HK-2 (cell line): ENCODE measurements at regions not wholly inside any gene's neighbourhood (a gene's known extent, or its start where the extent isn't known, plus 50 kb on each side); places are given as distances from the start of the nearest gene placed in this dataset.
"Not testable (repeated sequence)": the region's sequence is repeated elsewhere in the genome, so short reads cannot be mapped to it uniquely, and the experiment has no call there.

Experiments used
- DNase-seq: peaks from one replicate; pipeline ENCODE4 v3.0.0-alpha.2; 2018; ENCODE audit not compliant: unreplicated experiment

DNA sequence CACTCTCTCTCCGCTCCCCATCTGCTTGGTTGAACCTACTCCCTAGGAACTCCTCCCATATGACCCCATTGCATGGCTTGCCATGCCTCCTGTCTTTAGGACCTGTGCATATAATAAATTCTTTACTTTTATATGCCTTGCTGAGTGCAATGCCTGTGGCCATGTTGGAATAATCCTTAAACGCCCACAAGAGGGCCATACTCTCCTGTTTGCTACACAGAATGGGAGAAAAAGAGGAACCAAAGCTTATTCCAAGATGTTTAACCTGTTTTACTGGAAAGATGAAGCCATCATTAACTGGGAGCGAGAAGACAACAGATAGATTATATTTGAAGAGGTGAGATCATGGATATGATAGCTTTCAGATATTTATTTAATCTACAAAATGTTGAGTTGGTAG, 1097.8 kb downstream of the NAALADL2 start:
- no peak for DNase-seq

DNA sequence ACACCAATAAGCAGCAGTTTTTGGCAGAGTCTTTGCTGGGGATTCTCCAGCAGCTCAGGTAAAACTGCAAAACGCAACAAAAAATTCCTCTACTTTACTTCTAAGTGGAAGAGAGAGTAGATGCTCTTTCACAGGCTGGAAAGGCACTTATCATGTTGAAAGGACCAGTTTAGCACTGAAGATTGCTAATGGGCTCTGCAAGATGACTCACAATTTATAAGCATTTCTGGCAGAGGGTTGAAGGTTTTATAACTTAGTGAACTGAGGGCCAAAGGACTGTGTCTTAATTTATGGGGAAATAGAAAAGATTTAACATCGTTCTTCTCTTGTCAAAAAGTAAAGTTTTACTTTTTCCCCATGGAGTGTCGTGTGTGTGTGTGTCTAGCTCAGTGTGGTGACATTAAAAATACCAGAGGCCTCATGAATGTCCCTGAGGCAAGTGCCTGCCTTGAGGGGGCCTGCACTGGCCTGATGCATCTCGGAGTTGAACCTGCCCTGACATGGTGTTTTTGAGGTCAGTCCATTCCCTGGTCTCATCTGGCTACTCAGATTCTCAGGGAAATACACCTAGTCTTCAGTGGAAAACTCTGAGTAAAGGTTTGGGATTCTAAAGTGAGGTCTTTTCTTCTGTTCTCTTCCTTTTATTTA, 1092.0 kb downstream of the NAALADL2 start:
- no peak for DNase-seq

DNA sequence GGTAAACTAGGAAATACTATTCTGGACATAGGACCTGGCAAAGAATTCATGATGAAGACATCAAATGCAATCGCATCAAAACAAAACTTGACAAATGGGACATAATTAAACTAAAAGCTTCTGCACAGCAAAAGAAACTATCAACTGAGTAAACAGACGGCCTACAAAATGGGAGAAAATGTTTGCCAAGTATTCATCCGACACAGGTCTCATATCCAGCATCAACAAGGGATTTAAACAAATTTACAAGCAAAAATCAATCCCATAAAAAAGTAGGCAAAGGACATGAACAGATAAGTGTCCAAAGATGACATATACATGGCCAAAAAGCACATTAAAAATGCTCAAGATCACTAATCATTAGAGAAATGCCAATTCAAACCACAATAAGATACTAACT, 1088.9 kb downstream of the NAALADL2 start:
- DNase-seq, result no peak

DNA sequence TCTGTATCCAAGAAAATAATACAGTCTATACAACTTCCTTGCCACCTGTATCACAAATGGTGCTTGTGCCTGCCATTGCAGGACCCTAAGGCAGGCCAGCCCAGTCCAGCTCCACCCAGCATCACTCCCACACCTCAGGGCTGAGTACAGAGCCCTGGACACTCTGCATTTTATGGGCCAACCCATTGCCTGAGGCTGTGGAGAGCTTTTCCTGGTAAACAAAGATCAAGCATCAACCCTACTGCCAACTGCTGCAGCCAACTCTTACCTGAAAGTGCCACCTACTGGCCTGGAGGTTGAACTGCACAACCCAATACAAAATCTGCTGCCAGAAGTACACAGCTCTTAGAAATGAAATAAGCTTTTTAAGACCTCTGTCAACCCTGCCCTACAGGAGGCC, 1082.2 kb downstream of the NAALADL2 start:
- peak; percentile 41 for DNase-seq

DNA sequence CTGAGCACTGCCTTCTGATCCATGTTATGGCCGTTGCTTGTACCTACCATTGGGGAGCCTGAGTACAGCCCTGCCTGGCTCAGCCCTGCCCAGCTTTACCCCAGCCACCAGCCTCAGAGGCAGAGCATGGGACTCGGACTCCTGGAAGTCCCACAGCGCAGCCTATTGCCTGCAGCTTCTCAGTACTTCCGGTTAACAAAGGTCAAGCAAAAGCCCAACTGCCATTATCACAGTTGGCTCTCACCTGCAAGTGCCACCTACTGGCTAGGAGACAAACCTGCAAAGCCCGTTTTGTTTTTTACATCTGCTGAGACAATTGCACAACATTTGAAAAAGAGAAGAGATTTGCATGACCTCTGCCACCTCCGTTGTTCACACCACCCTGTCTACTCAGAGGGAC, 1081.7 kb downstream of the NAALADL2 start:
- DNase-seq, result peak; percentile 14

DNA sequence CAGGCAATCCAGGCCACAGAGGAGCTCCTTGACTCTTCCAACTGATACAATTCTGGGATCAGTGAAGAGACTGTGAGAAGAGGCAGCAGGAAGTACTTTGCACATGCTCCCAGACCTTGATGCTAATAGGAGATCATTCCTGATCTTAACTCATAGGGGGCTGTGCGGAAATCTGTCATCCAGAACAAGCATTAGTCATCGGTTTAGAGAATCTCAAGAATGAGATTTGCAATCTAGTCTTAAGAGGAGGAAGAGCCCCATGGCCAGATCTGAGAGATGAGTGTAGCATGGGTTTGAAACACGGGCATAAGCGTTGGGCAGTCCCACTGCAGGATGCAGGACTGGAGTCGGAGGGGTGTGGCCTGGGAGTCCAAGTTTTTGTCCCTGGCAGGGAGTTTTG, 1081.1 kb downstream of the NAALADL2 start:
- DNase-seq, result peak; percentile 46

DNA sequence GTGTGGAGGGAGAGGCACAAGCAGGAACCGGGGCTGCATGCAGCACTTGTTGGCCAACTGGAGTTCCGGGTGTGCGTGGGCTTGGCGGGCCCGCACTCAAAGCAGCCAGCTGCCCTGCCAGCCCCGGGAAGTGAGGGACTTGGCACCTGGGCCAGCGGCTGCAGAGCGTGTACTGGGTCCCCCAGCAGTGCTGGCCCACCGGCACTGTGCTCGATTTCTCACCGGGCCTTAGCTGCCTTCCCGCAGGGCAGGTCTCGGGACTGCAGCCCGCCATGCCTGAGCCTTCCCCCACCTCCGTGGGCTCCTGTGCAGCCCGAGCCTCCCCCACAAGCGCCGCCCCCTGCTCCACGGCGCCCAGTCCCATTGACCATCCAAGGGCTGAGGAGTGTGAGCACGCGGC, 1078.2 kb downstream of the NAALADL2 start:
- not testable (repeated sequence) for DNase-seq

DNA sequence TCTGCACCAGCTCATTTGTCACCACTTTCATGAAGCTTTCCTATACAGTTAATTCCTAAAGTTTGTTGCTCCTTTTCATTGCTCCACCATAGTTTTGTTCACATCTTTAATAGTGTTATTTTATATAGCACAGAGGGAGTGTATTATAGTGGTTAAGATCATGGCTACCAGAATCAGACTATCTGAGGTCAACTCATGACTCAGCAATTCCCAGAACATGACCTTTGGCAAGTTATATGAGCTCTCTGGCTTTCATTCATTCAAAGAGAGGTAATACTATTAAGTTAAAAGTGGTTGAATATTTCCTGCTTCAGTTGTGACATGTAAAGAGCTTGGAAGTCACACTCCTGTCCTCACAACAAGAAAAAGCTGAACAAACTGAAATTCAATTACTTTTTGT, 1073.5 kb downstream of the NAALADL2 start:
- no peak for DNase-seq

DNA sequence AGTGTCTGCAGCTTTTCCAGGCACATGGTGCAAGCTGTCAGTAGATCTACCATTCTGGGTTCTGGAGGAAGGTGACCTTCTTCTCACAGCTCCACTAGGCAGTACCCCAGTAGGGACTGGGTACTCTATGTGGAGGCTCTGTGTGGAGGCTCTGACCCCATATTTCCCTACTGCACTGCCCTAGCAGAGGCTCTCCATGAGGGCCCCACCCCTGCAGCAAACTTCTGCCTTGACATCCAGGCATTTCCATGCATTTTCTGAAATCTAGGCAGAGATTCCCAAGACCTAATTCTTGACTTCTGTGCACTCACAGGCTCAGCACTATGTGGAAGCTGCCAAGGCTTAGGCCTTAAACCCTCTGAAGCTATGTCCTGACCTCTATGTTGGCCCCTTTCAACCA, 1060.0 kb downstream of the NAALADL2 start:
- DNase-seq, result no peak

DNA sequence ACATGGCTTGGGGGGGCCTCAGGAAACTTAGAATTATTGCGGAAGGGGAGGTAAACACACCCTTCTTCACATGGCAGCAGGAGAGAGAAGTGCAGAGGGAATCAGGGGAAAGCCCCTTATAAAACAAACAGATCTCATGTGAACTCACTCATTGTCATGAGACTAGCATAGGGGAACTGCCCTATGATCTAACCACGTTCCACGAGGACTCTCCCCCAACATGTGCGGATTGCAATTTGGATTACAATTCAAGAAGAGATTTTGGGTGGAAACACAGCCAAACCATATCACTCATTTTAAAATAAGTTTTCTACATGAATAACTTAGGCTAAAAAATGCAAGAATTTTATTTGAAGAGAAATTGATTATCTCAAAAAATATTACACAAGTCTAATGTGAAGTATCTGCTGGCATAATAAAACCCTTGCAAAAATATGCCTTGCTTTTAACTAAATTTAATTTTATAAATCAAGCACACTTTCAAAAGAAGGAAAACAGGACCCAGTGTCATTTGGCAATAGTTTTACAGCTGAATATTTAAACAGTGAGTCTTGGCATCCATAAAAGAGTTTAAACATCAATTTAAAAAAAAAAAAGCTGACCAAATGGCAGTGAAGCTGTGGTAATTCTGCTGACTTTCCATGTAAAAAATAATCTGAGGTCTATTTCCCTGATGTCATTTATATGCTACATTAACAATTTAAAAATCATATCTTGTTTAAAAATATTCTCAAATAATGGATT, 1057.2 kb downstream of the NAALADL2 start:
- DNase-seq, result no peak

DNA sequence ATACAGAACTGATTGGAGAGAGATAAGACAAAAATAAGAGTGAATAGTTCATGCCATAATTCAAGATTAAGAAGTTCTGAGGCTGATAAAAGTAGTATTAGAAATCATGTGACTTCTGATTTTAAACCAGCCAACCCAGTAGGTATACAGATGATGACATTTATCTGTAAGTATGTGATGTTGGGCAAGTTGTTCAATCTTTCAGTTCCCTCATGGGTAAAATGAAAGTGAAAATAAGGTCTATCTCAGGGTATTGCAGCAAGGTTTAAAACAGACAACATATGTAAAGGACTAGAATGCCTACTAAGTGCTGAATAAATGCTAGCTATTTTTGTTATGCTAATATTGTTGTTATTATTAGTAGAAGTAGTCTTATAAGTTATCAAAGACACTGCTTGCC, 1055.7 kb downstream of the NAALADL2 start:
- no peak for DNase-seq

DNA sequence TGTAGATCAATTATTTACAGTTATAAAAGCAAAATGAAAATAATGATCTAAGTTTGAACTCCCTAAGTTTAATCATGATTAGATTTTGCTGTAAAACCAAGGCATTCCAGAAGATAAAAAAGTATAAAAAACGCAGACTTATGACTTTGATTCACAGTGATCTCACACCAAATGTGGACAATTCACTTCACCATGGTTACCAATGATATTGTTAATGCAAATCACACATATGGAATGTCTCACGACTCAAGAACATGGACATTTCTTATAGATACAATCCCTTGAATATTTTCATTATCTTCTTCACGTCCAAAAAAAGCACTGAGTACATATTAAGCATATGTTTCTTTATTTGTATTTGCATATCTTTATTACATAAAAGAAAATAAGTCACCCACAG, 1054.2 kb downstream of the NAALADL2 start:
- no peak for DNase-seq

DNA sequence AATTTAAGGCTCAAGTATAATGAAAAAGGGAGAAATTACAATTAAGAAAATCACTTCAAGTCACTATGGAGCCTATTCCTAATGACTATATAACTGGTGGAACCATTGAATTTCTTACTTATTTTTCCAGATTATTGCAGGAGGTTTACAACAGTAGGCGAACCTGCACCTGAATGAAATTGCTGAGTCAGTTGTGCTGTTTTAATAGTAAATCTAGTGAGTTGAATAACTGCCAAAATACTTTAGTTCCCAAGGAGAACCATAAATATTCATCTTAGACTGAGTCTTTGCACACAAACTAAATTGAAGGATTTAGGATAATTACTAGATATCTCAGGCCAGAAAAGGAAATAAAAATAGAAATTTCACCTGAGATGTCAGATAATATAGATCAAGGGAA, 1052.8 kb downstream of the NAALADL2 start:
- DNase-seq, result no peak

DNA sequence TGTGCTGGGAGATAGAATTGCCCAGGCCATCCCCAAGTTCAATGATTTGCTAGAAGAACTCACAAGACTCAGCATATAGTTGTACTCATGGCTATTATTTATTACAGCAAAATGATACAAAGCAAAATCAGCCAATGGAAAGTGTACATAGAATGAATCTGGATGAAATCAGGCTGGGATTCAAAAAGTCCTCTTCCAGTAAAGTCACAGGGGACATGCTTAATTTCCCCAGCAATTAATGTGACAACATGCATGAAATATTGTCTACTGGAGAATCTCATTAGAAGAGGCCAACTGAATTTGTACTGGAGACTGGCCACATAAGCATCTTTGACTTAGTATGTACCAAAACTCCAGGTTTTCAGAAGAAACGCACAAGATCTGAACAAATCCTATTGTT, 1043.1 kb downstream of the NAALADL2 start:
- no peak for DNase-seq

DNA sequence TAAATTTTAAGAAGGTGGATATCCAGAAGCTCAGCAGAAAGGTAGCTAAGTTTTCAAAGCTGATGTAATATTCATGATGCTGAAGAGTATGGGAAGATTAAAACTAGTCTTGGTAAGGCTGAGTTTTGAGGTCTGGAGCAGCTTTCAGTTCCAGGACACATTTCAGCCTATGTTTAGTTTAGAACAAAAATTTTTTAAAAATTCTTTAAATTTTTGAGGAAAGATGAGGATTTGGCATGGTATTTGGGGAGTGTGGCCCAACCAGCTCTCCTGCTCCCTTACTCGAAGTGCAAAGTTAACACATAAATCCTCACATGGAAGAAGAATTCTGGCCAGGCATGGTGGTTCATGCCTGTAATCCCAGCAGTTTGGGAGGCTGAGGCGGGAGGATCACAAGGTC, 1039.1 kb downstream of the NAALADL2 start:
- no peak for DNase-seq

DNA sequence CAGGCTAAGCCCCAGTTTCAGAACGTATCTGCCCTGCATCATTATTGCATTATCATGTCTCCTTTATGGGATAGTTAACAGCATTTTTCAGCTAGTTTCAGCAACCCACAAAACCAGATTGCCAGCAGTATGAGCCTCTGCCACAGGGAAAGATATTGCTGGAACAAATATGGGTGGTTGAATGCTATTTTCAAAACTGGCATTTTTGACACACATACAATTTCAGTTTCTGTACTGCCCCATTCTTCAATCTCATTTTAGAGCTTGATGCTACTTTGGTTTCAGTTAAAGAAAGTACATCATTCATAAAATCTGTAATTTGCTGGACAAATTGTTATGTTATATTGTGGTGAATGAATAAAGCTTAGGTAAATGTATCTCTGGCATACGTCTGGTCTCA, 1037.5 kb downstream of the NAALADL2 start:
- DNase-seq, result no peak

DNA sequence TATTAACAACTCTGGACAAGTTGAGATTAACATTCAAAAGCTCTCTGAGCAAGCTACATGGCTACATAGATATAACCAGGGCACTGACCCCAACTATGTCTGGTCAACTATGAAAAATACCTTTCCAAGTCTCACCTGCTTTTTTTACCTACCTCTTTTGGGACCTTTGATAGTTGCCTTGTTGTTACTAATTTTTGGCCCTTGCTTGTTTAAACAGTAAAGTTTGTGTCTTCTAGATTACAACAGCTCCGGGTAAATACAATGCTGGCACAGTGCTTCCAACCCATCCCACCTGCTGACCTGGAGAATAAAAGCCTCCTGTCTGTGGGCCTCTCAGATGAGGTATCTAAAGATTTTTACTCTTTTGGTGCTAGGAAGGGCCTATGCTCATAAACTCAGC, 1036.6 kb downstream of the NAALADL2 start:
- DNase-seq, result no peak

DNA sequence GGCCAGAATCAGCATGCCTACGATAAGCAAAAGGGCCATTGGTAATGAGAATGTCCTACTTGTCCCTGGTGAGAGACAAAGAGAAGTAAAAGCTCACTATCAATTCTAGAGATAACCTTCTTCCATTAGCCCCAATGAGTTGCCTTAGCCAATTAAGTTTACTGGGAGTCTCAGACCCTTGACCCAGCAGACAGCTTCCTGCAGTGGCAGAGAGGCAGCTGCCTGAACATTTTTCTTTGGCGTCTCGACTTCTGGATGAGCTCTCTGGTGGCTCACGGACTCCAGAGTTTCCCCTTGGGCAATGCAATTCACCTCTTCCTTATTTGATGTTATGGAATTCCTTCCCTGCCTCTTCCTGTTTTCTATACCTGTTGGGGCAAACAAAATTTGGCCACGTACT, 1034.4 kb downstream of the NAALADL2 start:
- DNase-seq, result no peak

DNA sequence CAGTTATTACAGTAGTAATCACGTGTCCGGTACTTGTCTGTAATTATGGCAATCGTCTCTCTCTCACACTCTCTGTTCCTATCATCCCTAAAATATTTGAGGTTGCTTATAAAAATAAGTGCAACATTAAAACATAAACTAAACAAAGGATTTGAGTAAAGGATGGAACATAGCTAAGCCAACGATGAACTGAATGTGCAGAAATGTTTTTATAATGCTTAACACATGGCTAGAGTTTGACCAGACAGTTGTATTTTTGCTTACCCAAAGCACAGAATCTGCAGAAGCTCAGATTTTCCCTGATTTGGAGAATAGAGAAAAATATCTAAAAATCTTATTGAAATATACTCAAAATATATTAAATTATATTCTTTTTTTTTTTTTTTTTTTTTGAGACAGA, 1030.9 kb downstream of the NAALADL2 start:
- DNase-seq, result no peak

DNA sequence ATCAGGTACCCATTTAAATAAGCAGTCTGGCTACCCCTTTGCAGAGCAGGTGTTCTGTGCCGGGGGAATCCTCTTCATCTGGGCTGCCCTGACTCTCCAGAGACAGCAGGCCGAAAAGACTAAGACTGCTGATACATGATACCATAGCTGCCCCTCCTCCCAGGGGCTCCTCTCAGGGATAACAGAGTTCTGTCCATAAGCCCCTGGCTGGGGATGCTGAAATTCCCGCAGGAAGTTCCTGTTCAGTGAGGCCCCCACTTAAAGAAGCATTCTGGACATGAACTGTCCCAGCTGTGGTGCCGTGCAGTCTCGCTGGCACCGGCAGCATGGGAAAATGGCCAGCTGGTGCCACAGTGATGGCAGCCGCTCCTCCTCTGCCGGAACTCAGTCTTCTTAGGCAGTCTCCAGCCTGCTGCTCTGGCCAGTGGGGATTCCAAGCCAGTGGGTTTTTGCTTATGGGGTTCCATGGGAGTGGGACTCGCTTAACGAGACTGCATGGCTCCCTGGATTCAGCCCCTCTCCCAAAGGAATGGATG, 1026.2 kb downstream of the NAALADL2 start:
- DNase-seq, result no peak

DNA sequence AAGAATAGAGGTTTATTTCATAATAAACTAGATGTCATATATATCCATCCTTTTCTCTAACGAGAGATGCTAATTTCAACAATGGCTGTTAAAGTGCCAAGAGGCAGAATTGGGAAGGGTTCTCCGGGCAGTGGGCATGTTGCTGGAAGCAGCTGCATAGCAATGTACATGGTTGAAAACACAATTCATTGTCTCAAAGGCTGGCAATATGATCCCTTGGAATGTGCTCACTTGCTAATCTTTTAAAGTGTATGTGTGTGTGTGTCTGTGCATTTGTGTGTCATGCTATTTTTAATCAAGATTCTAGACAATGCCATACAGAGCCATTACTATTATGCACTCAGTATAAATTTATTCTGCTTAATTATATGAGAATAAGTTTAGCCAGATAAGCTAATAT, 1020.3 kb downstream of the NAALADL2 start:
- no peak for DNase-seq

DNA sequence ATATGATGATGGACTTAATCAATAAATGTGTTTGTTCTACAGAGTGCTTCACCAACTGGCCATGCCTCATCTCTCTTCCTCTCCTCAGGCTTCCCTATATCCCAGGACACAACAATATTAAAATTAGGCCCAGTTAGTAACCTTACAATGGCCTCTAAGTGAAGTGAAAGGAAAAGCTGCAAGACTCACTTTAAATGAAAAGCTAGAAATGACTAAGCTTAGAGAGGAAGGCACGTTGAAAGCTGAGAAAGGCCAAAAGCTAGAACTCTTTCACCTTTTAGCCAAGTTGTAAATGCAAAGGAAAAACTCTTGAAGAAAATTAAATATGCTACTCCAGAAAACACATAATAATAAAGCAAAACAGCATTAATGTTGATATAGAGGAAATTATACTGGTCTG, 1010.3 kb downstream of the NAALADL2 start:
- DNase-seq, result no peak

DNA sequence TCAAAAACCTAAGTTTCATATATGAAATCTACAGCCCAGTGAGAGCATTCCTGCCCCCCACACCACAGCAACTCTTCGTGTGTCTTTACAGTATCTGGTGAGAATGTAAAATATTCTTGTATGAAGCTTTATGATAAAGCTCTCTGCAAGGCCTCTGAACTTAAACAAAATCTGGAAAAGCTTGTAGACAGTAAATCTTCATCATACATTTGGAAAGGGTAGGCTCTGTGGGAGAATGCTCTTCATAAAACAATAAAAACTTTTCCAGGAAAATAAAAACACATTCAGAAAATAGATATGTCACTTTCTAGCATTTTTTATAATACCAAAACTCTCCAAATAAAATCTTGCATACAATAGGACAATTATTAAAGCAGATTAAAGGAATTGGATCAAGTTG, 1009.5 kb downstream of the NAALADL2 start:
- DNase-seq, result no peak

DNA sequence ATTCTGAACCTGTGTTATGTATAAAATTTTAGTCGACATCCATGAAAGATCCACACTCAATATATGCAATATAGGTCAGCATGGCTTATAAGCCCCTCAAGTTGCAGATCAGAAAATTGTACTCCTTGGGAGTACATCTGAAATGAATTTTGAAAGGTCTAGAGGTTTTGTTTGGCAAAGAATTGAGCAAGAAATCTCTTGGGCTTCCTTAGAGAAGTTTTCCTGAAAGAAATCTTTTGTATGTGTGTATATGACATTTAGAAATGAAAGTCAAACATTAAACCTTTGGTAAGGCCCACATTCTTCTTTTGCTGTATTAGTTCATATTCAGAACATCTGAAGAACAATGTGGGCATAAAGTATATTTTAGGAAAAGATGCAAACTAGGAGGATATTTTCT, 1006.6 kb downstream of the NAALADL2 start:
- no peak for DNase-seq
